ENCODE measurements at regions not wholly inside any gene's neighbourhood (a gene's known extent, or its start where the extent isn't known, plus 50 kb on each side); places are given as distances from the start of the nearest gene placed in this dataset.

DNA sequence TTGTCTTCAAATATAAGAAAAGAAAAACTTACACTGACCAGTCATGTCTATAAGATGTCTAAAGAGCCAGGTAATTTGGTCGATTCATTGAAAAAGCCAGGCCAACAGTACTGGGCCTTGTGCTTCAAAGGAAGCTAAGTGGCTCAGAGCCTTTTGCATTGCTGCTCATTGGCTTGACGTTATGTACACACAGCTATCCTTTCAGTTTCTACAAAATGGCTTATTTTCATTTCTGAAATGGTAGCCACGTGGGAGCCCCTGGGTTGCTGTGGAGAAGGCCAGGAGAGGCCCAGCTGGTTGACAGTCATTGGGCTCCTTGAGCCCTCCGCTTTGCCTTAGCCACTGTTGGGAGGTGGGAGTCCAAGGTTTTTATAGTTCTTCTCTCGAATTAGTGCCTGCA, 199.1 kb upstream of the CXorf66 start:
- TF ChIP-seq, protein P1, sequence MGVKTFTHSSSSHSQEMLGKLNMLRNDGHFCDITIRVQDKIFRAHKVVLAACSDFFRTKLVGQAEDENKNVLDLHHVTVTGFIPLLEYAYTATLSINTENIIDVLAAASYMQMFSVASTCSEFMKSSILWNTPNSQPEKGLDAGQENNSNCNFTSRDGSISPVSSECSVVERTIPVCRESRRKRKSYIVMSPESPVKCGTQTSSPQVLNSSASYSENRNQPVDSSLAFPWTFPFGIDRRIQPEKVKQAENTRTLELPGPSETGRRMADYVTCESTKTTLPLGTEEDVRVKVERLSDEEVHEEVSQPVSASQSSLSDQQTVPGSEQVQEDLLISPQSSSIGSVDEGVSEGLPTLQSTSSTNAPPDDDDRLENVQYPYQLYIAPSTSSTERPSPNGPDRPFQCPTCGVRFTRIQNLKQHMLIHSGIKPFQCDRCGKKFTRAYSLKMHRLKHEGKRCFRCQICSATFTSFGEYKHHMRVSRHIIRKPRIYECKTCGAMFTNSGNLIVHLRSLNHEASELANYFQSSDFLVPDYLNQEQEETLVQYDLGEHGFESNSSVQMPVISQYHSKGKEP (tag by site-specific recombination; IDR thresholded peaks at IDR 0.05) = no peak
- TF ChIP-seq ZFP3 (tag by site-specific recombination; IDR thresholded peaks at IDR 0.05; ENCODE audit: low read depth) (no peak), HOXC10 (CRISPR knock-in tag; IDR thresholded peaks at IDR 0.05) (no peak), IKZF3 (tag by site-specific recombination; IDR thresholded peaks at IDR 0.05) (no peak), ZNF354C (tag by site-specific recombination; IDR thresholded peaks at IDR 0.05; ENCODE audit: borderline replicate concordance, low read depth) (no peak), ZNF423 (tag by site-specific recombination; IDR thresholded peaks at IDR 0.05) (no peak), ZNF629 (tag by site-specific recombination; IDR thresholded peaks at IDR 0.05) (no peak), ZNF211 (tag by site-specific recombination; IDR thresholded peaks at IDR 0.05; ENCODE audit: low read depth) (no peak), ZBTB1 (tag by site-specific recombination; IDR thresholded peaks at IDR 0.05) (no peak), SCRT1 (tag by site-specific recombination; IDR thresholded peaks at IDR 0.05; ENCODE audit: borderline replicate concordance) (no peak), ZNF600 (tag by site-specific recombination; IDR thresholded peaks at IDR 0.05) (no peak), ZNF366 (tag by site-specific recombination; conservative IDR thresholded peaks at IDR 0.05) (no peak), ZNF112 (tag by site-specific recombination; IDR thresholded peaks at IDR 0.05) (no peak)
- TF ChIP-seq, protein P2, sequence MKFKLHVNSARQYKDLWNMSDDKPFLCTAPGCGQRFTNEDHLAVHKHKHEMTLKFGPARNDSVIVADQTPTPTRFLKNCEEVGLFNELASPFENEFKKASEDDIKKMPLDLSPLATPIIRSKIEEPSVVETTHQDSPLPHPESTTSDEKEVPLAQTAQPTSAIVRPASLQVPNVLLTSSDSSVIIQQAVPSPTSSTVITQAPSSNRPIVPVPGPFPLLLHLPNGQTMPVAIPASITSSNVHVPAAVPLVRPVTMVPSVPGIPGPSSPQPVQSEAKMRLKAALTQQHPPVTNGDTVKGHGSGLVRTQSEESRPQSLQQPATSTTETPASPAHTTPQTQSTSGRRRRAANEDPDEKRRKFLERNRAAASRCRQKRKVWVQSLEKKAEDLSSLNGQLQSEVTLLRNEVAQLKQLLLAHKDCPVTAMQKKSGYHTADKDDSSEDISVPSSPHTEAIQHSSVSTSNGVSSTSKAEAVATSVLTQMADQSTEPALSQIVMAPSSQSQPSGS (tag by site-specific recombination; IDR thresholded peaks at IDR 0.05; ENCODE audit: low read depth) = no peak
- no peaks in the 10 kb centered on the region for H3K9me3 ChIP-seq (ENCODE audit: control insufficient read depth, insufficient read depth, low read depth, low read length)
- POLR2A ChIA-PET = no interaction called here
- CTCF ChIA-PET = interaction anchor here (1.2 to 2.7 kb wide), 3 partner anchors 23 to 344 kb away, joined by 3 to 6 read pairs (median 4); no protein-coding TSS in a partner anchor
- no peak overlapping the region for H3K27ac ChIP-seq (ENCODE audit: extremely low read depth, low read depth, low read length)
- no peak overlapping the region for H3K4me3 ChIP-seq (ENCODE audit: low read depth, low read length)
- no peaks in the 10 kb centered on the region for H3K36me3 ChIP-seq (ENCODE audit: control insufficient read depth in 2 of 2, insufficient read depth in 1 of 2, low read length in 2 of 2)
- H3K4me1 ChIP-seq (ENCODE audit: control insufficient read depth, insufficient read depth, low read length) = no peaks in the 10 kb centered on the region

DNA sequence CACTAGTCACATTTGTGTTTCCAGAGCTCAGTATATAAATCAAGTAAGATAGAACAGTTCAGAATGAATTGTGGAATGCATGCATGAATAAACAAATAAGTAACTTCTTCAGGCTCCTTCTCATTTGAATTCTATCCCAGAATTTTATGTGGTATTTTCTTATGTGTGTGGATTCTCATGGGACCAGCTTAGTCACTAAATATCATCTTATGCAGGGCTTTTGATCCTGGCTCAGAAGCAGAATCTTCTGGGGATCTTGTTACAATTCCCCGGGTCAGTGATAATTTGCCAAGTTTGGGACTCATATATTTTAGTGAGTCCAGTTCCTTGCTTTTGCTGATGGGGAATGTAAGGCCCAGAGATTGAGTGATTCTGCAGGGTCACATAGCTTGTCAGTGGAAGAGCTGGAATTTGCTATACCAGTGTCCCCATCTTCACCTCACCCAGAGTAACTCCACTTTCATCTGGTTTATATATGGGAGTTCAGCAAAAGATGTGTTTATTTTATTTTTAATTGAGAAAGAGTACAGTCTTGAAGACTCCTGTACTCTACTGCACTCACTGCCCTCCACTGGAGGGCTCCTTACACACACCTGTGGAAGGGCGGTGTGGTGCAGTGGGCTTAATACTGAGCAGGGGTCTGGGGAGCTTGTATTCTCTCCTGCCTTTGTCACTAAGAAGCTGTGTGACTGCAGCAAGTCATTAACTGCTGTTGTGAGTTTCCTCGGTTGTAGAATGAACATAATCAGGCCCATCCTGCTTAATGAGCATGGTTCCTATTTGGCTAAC, 198.2 kb upstream of the CXorf66 start:
- TF ChIP-seq, protein P3, sequence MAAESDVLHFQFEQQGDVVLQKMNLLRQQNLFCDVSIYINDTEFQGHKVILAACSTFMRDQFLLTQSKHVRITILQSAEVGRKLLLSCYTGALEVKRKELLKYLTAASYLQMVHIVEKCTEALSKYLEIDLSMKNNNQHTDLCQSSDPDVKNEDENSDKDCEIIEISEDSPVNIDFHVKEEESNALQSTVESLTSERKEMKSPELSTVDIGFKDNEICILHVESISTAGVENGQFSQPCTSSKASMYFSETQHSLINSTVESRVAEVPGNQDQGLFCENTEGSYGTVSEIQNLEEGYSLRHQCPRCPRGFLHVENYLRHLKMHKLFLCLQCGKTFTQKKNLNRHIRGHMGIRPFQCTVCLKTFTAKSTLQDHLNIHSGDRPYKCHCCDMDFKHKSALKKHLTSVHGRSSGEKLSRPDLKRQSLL (tag by site-specific recombination; IDR thresholded peaks at IDR 0.05) = no peak
- TF ChIP-seq IKZF3 (tag by site-specific recombination; IDR thresholded peaks at IDR 0.05) (no peak), ZNF600 (tag by site-specific recombination; IDR thresholded peaks at IDR 0.05) (no peak), KLF10 (tag by site-specific recombination; IDR thresholded peaks at IDR 0.05) (no peak), ZNF394 (tag by site-specific recombination; IDR thresholded peaks at IDR 0.05; ENCODE audit: borderline replicate concordance) (no peak), ZNF132 (tag by site-specific recombination; IDR thresholded peaks at IDR 0.05; ENCODE audit: borderline replicate concordance) (no peak), ZNF664 (tag by site-specific recombination; IDR thresholded peaks at IDR 0.05) (no peak), ZNF155 (tag by site-specific recombination; IDR thresholded peaks at IDR 0.05) (no peak), ZSCAN5A (tag by site-specific recombination; IDR thresholded peaks at IDR 0.05) (no peak), ZFP3 (tag by site-specific recombination; IDR thresholded peaks at IDR 0.05; ENCODE audit: low read depth) (no peak)
- TF ChIP-seq, protein P4, sequence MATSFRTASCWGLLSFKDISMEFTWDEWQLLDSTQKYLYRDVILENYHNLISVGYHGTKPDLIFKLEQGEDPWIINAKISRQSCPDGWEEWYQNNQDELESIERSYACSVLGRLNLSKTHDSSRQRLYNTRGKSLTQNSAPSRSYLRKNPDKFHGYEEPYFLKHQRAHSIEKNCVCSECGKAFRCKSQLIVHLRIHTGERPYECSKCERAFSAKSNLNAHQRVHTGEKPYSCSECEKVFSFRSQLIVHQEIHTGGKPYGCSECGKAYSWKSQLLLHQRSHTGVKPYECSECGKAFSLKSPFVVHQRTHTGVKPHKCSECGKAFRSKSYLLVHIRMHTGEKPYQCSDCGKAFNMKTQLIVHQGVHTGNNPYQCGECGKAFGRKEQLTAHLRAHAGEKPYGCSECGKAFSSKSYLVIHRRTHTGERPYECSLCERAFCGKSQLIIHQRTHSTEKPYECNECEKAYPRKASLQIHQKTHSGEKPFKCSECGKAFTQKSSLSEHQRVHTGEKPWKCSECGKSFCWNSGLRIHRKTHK (tag by site-specific recombination; IDR thresholded peaks at IDR 0.05) = no peak
- no peaks in the 10 kb centered on the region for H3K4me1 ChIP-seq (ENCODE audit: control insufficient read depth, insufficient read depth, low read length)
- POLR2A ChIA-PET = no interaction called here
- H3K36me3 ChIP-seq (ENCODE audit: control insufficient read depth in 2 of 2, insufficient read depth in 1 of 2, low read length in 2 of 2) = no peaks in the 10 kb centered on the region
- no peak overlapping the region for H3K27ac ChIP-seq (ENCODE audit: extremely low read depth, low read depth, low read length)
- CTCF ChIA-PET = interaction anchor here (0.6 to 2.7 kb wide), 5 partner anchors 14 to 476 kb away, joined by 3 to 6 read pairs (median 4); no protein-coding TSS in a partner anchor
- no peaks in the 10 kb centered on the region for H3K9me3 ChIP-seq (ENCODE audit: control insufficient read depth, insufficient read depth, low read depth, low read length)
- no peak overlapping the region for H3K4me3 ChIP-seq (ENCODE audit: low read depth, low read length)

Data from HEK293 (cell line).